GM19467 (cell line): ENCODE measurements at regions not wholly inside any gene's neighbourhood (a gene's known extent, or its start where the extent isn't known, plus 50 kb on each side); places are given as distances from the start of the nearest gene placed in this dataset.
"Not testable (repeated sequence)": the region's sequence is repeated elsewhere in the genome, so short reads cannot be mapped to it uniquely, and the experiment has no call there.

Experiments
- ATAC-seq: cut with Tn5 transposase; IDR thresholded peaks from one replicate; pipeline ENCODE4 v1.9.1; 2021; ENCODE audit warnings: mild to moderate bottlenecking, moderate library complexity; ENCODE audit not compliant: unreplicated experiment

DNA sequence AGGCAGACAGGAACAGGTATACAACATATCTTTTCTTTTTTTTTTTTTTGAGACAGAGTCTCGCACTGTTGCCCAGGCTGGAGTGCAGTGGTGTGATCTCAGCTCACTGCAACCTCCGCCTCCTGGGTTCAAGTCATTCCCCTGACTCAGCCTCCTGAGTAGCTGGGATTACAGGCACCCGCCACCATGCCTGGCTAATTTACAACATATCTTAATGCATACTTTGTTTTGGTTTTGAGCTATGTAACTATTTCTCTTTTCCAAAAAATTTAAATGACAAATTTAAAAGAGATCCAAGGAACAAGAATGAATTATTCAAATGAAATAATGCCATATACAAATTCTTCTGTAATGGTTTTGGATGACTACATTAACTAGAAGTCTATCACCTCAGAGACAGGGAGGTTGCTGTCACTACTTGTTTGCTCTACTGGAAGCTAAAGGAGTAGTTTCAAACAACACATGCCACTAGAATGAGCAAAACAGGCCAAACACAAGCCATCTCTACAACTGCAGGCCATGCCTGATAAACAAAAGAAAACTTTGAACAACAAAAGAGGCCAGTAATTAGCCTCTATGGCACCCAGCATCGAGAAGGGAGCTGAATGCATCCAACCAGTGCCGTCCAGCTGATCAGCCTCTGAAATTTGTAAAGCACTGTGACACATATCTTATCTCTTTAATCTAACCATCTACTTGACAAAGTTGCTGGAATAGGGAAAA is 133.6 kb upstream of the VOPP1 start:
- not testable (repeated sequence) for ATAC-seq

GRCh38 chr7:55702831-55703230 is 130.5 kb upstream of the VOPP1 start:
- ATAC-seq: not testable (repeated sequence)

DNA sequence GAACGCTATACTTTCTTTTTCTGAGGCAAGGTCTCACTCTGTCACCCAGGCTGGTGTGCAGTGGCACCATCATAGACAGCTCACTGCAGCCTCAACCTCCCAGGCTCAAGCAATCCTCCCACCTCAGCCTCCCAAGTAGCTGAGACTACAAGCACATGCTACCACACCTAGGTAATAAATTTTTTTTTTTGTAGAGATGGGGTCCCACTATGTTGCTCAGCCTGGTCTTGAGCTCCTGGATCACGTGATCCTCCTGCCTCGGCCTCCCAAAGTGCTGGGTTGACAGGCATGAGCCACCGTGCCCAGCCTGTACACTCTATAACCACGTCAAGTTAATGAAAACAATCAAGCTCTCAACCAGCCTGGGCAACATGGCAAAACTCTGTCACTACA is 127.1 kb upstream of the VOPP1 start:
- not testable (repeated sequence) for ATAC-seq

DNA sequence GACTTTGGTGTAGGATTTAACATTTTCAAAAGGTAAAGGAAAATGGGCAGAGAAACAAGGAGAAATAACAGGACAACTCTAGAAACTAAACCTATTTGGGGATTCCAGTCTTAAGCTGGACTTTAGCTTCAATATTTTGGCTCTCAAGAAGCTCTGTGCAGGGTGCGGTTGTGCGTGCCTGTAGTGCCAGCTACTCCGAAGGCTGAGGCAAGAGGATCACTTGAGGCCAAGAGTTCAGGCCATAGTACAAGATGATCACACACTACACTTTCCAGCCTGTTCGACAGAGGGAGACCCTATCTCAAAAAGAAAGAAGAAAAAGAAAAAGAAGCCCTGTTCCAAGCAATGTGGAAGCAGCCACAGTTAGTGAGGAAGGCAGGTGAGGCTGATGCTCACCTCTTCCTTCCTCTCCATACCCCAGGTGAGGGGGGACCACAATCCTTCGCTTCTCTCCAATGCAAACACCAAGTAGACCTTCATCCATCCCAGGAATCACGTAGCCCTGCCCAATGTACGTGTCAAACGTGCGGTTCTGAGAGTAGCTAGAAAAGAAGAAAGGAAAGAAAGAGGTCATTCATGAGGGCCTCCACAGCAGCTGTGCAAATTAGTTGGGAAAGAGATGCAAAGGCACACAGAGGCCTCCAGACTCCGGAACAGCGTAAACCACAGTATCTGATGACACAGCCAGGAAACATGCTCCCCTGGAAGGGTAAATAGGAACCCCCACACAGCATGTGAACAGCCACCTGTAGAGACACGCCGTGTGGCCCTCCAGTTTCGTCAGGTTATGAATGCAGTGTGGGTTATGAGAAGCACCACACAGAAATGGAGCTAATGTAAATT is 126.5 kb upstream of the VOPP1 start:
- peak; percentile 93 for ATAC-seq

DNA sequence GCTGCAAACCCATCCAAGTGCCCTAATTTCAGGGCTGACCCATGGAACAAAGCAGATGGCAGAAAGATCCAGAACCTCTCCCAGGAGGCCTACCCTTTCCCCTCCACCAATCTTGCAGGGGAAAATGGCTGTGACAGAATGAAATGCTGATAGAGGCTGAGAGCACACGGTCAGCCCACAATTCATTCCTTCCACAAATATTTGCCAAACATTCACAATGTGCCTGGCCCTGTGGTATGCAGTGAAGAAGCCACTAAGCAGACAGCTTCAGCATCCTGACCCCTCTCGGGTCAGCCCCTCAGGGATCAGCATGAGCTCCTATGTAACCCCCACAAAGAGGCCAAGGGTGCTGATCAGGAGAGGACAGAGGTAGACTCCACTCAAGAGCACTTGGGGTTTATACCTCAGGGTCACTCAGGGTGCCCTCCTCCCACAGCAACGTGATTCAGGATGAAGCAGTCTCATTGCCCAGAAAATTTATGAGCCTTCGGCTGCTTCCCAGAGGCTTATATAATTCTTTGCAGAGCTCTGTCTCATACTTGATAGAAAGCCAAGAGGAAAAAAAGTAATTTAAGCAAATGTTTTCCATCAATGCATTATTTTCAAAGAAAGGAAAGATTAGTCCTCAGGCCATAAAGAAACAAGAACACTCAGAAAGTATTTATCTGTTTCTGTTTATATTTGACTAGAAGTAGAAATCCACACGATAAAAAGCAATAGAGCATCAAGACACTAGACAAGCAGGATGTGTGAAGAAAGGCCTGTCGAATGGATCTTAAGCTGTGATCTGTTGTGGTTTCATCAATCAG is 123.8 kb upstream of the VOPP1 start:
- ATAC-seq: not testable (repeated sequence)

DNA sequence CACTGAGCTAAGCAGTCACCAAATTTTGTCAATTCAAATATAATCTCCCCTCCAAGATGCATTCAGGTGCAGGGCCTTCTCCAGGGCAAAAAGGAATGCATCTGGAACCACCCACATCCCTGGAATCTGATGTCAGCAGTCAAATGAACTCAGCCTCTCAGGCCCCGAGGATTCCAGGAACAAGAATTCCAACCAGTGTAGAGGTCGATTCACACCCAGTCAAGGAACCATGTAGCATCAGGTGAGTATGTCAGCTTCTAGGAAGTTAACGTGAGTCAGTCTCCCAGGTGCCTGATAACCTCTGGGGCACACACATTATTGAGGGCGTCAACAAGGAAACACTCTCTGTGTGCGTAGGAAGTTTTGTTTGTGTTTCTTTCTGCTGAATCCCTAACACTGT is 122.2 kb upstream of the VOPP1 start:
- not testable (repeated sequence) for ATAC-seq

GRCh38 chr7:55688684-55689681 is 116.7 kb upstream of the VOPP1 start:
- not testable (repeated sequence) for ATAC-seq

GRCh38 chr7:55688261-55688660 is 116.0 kb upstream of the VOPP1 start:
- ATAC-seq: not testable (repeated sequence)

GRCh38 chr7:55687252-55687651 is 115.0 kb upstream of the VOPP1 start:
- not testable (repeated sequence) for ATAC-seq

DNA sequence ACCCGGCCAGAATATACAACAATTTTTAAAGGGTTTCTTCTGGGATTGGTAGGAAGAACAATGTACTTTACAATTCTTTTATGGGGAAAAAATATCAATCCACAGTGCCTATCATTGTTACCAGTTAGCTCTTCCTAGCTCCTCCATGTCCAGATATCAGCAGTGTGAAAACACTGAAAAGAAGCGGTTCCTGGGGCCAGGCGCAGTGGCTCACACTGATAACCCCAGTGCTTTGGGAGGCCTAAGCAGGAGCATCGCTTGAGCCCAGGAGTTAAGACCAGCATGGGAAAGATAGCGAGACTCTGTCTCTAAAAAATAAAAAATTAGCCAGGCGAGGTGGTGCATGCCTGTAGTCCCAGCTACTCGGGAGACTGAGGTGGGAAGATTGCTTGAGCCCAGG is 114.5 kb upstream of the VOPP1 start:
- not testable (repeated sequence) for ATAC-seq

DNA sequence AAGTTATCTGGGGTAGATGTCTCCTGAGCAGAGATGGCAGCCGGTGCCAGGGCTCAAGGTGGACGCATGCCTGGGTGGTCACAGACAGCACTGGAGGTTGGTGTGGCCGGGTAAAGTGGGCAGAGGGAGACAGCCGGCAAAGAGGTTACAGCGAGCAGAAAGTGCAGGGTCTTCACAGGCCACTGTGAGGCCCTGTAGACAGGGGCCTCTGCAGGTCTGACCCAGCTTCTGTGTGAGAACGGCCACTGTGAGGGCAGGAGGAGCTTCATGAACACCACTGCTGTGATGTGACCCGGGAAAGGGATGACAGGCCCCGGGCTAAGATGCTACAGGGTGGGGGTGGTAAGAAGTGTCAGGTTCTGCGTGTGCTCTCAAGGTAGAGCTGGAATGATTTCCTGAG is 111.2 kb upstream of the VOPP1 start:
- ATAC-seq: not testable (repeated sequence)

- ATAC-seq: not testable (repeated sequence)
These were observed 103.3 kb upstream of the VOPP1 start for GRCh38 chr7:55675589-55675988.

DNA sequence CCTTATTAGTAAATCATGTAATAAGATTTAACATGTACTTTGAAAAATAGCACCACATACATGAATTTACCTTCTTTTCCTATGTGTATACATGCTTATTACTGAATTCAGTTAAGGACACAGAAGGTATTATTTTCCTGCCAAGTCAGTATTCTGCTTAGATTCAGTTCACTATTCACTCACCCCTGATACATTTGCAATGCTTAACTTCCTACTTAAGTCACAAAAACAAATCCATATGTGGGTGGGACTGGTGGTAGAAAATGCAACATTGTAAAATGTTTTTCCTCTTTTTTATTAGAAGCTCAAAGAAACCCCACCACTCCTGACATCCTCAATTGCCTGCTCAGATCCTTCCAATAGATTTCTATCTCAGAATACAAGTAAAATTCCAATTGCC is 101.2 kb upstream of the VOPP1 start:
- not testable (repeated sequence) for ATAC-seq

DNA sequence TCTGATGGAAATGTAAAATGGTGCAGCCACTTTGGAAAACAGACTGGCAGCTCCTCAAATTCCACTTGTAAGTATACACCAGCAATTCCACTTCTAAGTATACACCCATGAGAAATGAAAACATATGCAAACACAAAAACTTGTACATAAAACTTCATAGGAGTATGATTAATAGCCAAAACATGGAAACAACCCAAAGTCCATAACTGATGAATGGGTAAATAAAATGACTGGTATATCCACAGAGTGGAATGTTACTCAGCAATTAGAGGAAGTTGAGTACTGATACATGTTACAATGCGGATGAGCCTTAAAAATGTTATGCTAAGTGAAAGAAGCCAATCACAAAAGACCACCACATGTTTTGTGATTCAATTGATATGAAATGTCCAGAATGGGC is 99.8 kb upstream of the VOPP1 start:
- ATAC-seq: not testable (repeated sequence)

- no peak for ATAC-seq
These were observed 85.4 kb upstream of the VOPP1 start for GRCh38 chr7:55657654-55658053.

- ATAC-seq: no peak
These were observed 78.8 kb upstream of the VOPP1 start for GRCh38 chr7:55651057-55651456.

DNA sequence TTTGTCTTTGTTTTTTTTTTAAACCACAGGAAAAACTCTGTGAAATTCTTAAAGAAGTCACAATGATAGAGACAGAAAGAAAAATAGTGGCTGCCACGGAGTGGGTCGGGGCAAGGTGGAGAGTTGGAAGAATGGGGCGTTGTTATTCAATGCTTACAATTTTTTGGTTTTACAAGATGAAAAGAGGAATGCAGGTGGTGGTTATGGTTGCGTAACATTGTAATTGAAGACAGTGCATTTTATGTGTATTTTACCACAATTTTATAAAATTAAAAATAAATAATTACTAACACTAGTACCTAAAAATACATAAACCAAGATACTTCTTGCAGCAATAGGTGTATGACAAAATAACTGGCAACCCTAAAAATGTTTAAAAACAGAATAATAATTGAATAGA is 76.9 kb upstream of the VOPP1 start:
- no peak for ATAC-seq

- ATAC-seq: no peak
These were observed 72.3 kb upstream of the VOPP1 start for GRCh38 chr7:55644567-55644966.

GRCh38 chr7:55642266-55642665 is 70.0 kb upstream of the VOPP1 start:
- ATAC-seq: no peak

DNA sequence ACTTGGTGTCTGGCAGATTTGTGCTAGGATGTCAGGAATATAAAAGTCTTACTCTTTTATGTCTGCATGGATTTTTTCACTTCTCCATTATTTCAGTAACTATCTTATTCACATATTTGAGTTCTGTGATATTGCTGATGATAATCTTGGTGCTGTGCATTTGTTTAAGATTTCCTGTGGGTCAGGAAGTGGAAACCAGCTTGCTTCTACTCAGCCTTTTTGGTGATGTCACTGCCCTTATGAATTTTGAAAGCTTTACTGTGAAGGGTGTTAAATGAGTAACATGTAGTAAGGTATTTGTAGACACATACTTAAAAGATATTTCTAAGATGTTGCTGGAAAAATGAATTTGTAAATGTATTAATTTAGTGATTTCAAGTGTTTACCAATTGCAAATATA is 69.5 kb upstream of the VOPP1 start:
- peak; percentile 65 for ATAC-seq
